Choroid plexus epithelial cell (primary cell): ENCODE measurements at regions not wholly inside any gene's neighbourhood (a gene's known extent, or its start where the extent isn't known, plus 50 kb on each side); places are given as distances from the start of the nearest gene placed in this dataset.

ENCODE experiments used
- DNase-seq: peaks from one replicate; pipeline ENCODE4 v3.0.0-alpha.2; 2010; ENCODE audit warnings: low read depth
- H3K4me3 ChIP-seq: 2 replicates; pipeline ENCODE4 v1.5.1; 2011; ENCODE audit warnings: low read depth, mild to moderate bottlenecking, control low read depth, low read length, moderate library complexity
- CTCF ChIP-seq: conservative IDR thresholded peaks from 2 replicates; pipeline ENCODE4 v1.5.1; 2011; ENCODE audit warnings: low read depth, mild to moderate bottlenecking, control low read depth, inconsistent platforms, low read length, moderate library complexity

GRCh38 chr20:11808841-11809240 is 108.9 kb upstream of the BTBD3 start:
- TF ChIP-seq CTCF, result no peak
- DNase-seq, result no peak

GRCh38 chr20:11810311-11811083 is 107.2 kb upstream of the BTBD3 start:
- no peak for TF ChIP-seq CTCF
- peak; percentile 43 for DNase-seq
- H3K4me3 ChIP-seq, result no peak overlapping the region

More at GRCh38 chr20:11808841-11809240, 108.9 kb upstream of the BTBD3 start:
- H3K4me3 ChIP-seq, result no peak overlapping the region

GRCh38 chr20:11813106-11813890 is 104.4 kb upstream of the BTBD3 start:
- H3K4me3 ChIP-seq, result no peak overlapping the region
- no peak for TF ChIP-seq CTCF
- no peak for DNase-seq

- no peak for TF ChIP-seq CTCF
- peak; percentile 78 for DNase-seq
These were observed 103.4 kb upstream of the BTBD3 start for GRCh38 chr20:11814267-11814666.

GRCh38 chr20:11820838-11821237 is 96.9 kb upstream of the BTBD3 start:
- no peak overlapping the region for H3K4me3 ChIP-seq
- no peak for TF ChIP-seq CTCF
- DNase-seq, result no peak

More at GRCh38 chr20:11814267-11814666, 103.4 kb upstream of the BTBD3 start:
- H3K4me3 ChIP-seq, result no peak overlapping the region

- no peak for TF ChIP-seq CTCF
- DNase-seq, result no peak
- no peak overlapping the region for H3K4me3 ChIP-seq
These were observed 95.2 kb upstream of the BTBD3 start for GRCh38 chr20:11822540-11822794.
